HepG2 (cell line): ENCODE measurements at regions not wholly inside any gene's neighbourhood (a gene's known extent, or its start where the extent isn't known, plus 50 kb on each side); places are given as distances from the start of the nearest gene placed in this dataset.

Experiments used
- ATF7 ChIP-seq, 2 experiments: fragments of 450-650 bp in 1 of 2; sonication (generic) in 1 of 2; formaldehyde crosslinking in 1 of 2; IDR thresholded peaks; 2 replicates each; pipeline versions ENCODE4 v1.4.0 to v1.6.1; 2016 to 2020; ENCODE audit warnings: antibody characterized with exemption in 1 of 2, mild to moderate bottlenecking in 1 of 2, missing genetic modification reagents in 1 of 2
- CAMTA2 ChIP-seq: sonication (generic); formaldehyde crosslinking; IDR thresholded peaks from 2 replicates; pipeline ENCODE4 v1.4.0; 2020; ENCODE audit warnings: mild to moderate bottlenecking, missing genetic modification reagents, borderline replicate concordance
- CREB1 ChIP-seq, 2 experiments: fragments of 450-650 bp in 1 of 2; IDR thresholded peaks; 2 replicates each; pipeline ENCODE4 v1.6.1; 2016 to 2017; ENCODE audit warnings: control low read depth in 1 of 2, mild to moderate bottlenecking in 1 of 2, missing compliant biosample characterization in 1 of 2, missing genetic modification characterization in 1 of 2
- DR1 ChIP-seq: sonication (generic); formaldehyde crosslinking; IDR thresholded peaks from 2 replicates; pipeline ENCODE4 v1.8.0; 2021; ENCODE audit warnings: mild to moderate bottlenecking, missing genetic modification reagents, inconsistent platforms
- FOSL2 ChIP-seq: sonication (generic); formaldehyde crosslinking; IDR thresholded peaks from 2 replicates; pipeline ENCODE4 v1.4.0; 2020; ENCODE audit warnings: missing genetic modification reagents
- FOXK2 ChIP-seq: fragments of 450-650 bp; IDR thresholded peaks from 2 replicates; pipeline ENCODE4 v1.6.1; 2016
- HDAC2 ChIP-seq: sonication (generic); formaldehyde crosslinking; IDR thresholded peaks from 2 replicates; pipeline ENCODE4 v1.4.0; 2020; ENCODE audit warnings: missing genetic modification reagents
- JUNB ChIP-seq: sonication (generic); formaldehyde crosslinking; IDR thresholded peaks from 2 replicates; pipeline ENCODE4 v1.8.0; 2022; ENCODE audit warnings: missing genetic modification reagents, mild to moderate bottlenecking, borderline replicate concordance
- NFE2L2 ChIP-seq: fragments of 150-350 bp; IDR thresholded peaks from 2 replicates; pipeline ENCODE4 v1.6.1; 2014; ENCODE audit warnings: low read length
- NONO ChIP-seq, 2 experiments: fragments of 450-650 bp in 1 of 2; sonication (generic) in 1 of 2; formaldehyde crosslinking in 1 of 2; IDR thresholded peaks in 1 of 2; conservative IDR thresholded peaks in 1 of 2; 2 replicates each; pipeline versions ENCODE4 v1.6.1 to v1.8.0; 2017 to 2022; ENCODE audit warnings: mild to moderate bottlenecking in 1 of 2, missing genetic modification reagents in 1 of 2, moderate library complexity in 1 of 2
- NR2C2 ChIP-seq: sonication (generic); formaldehyde crosslinking; IDR thresholded peaks from 2 replicates; pipeline ENCODE4 v1.4.0; 2020; ENCODE audit warnings: missing genetic modification reagents, mild to moderate bottlenecking, moderate library complexity, borderline replicate concordance
- NR2F2 ChIP-seq: IDR thresholded peaks from 2 replicates; pipeline ENCODE4 v1.6.1; 2012; ENCODE audit warnings: low read depth, inconsistent platforms, borderline replicate concordance
- PRPF4 ChIP-seq: fragments of 200-400 bp; formaldehyde crosslinking; IDR thresholded peaks from 2 replicates; pipeline ENCODE4 v1.6.1; 2016; ENCODE audit warnings: low read length, low read depth; ENCODE audit not compliant: poor library complexity, severe bottlenecking
- RBFOX2 ChIP-seq: fragments of 200-400 bp; formaldehyde crosslinking; IDR thresholded peaks from 2 replicates; pipeline ENCODE4 v1.6.1; 2017; ENCODE audit warnings: low read depth, mild to moderate bottlenecking, low read length
- RORA ChIP-seq: sonication (generic); formaldehyde crosslinking; IDR thresholded peaks from 2 replicates; pipeline ENCODE4 v1.5.0; 2020; ENCODE audit warnings: mild to moderate bottlenecking, missing genetic modification reagents, moderate library complexity
- SMAD9 ChIP-seq: sonication (generic); formaldehyde crosslinking; IDR thresholded peaks from 2 replicates; pipeline ENCODE4 v1.5.1; 2020; ENCODE audit warnings: mild to moderate bottlenecking, missing genetic modification reagents
- STAT5B ChIP-seq: sonication (generic); formaldehyde crosslinking; IDR thresholded peaks from 2 replicates; pipeline ENCODE4 v1.4.0; 2020; ENCODE audit warnings: missing genetic modification reagents
- TBL1XR1 ChIP-seq: fragments of 150-350 bp; IDR thresholded peaks from 2 replicates; pipeline ENCODE4 v1.6.1; 2014; ENCODE audit warnings: borderline replicate concordance, low read length; ENCODE audit not compliant: partially characterized antibody
- ZBTB38 ChIP-seq: sonication (generic); formaldehyde crosslinking; IDR thresholded peaks from 2 replicates; pipeline ENCODE4 v1.5.1; 2020; ENCODE audit warnings: mild to moderate bottlenecking, missing genetic modification reagents
- ZEB1 ChIP-seq: IDR thresholded peaks from 2 replicates; pipeline ENCODE4 v1.6.1; 2012; ENCODE audit warnings: mild to moderate bottlenecking, low read depth, inconsistent platforms; ENCODE audit not compliant: insufficient replicate concordance
- ZNF12 ChIP-seq: sonication (generic); formaldehyde crosslinking; IDR thresholded peaks from 2 replicates; pipeline ENCODE4 v1.5.0; 2020; ENCODE audit warnings: missing genetic modification reagents
- TF ChIP-seq, protein P1 (sequence below): IDR thresholded peaks from 2 replicates; pipeline ENCODE4 v1.6.1; 2016; ENCODE audit warnings: missing genetic modification reagents, missing compliant biosample characterization
- TF ChIP-seq, protein P2 (sequence below): sonication (generic); formaldehyde crosslinking; IDR thresholded peaks from 2 replicates; pipeline ENCODE4 v1.4.0; 2020; ENCODE audit warnings: missing genetic modification reagents
- TF ChIP-seq, protein P3 (sequence below): sonication (generic); formaldehyde crosslinking; IDR thresholded peaks from 2 replicates; pipeline ENCODE4 v1.5.1; 2020; ENCODE audit warnings: missing genetic modification reagents, mild to moderate bottlenecking, borderline replicate concordance

DNA sequence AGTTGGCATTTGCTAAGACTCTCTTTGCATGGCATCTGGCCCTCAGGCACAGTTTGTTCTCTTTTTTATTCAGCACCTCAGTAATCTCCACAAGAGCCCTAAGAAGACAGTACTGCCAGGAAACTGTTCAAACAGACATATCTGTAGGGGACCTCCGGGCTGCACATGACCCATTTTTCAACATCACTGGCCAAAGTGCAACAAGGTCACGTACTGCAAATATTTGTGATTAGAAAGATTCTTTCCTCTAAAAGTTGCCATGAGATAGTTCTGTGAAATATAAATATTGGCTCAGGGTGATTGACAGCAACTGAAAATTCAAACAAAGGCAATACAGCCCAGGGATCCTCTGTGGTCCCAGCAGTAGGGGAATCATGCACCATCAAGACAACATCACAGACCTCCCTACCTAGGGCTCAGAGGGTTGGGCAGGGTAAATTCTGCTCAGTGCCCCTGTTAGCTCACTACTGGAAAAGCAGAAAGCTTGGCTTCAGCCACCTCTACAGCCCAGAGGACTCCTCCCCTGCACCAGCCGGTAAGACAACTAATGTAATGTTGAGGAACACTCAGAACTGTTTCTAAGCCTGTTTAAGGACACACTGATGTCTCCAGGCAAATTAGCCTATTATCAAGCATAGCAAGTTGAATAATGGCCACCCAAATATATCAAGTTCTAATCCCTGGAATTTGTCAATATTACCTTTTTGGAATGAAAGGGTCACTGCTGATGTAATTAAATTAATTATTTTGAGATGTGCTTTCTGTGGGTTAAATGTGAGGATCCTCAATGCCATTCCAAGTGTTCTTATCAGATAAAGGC, 117.4 kb upstream of the LPP start (continued):
- TF ChIP-seq JUNB (CRISPR knock-in tag) (peak; percentile 75; the same call in 1 of the 2 replicates), RBFOX2 (peak; percentile 62; the same call in 1 of the 2 replicates), PRPF4 (no peak), FOSL2 (CRISPR knock-in tag) (peak; percentile 94), DR1 (CRISPR knock-in tag) (0 out of 2 replicates have a peak, but pooled peaks have one; percentile 24), STAT5B (CRISPR knock-in tag) (peak; percentile 57; the same call in 1 of the 2 replicates), TBL1XR1 (peak; percentile 99), ZEB1 (peak; percentile 45), ZBTB38 (CRISPR knock-in tag) (0 out of 2 replicates have a peak, but pooled peaks have one; percentile 64), ATF7 (IDR thresholded peaks at IDR 0.05) (0 out of 2 replicates have a peak, but pooled peaks have one; percentile 36), ATF7 (CRISPR knock-in tag; IDR thresholded peaks at IDR 0.05) (no peak), RORA (CRISPR knock-in tag) (peak; percentile 99), ZNF12 (CRISPR knock-in tag) (0 out of 2 replicates have a peak, but pooled peaks have one; percentile 33), NONO (IDR thresholded peaks at IDR 0.05) (no peak), NONO (CRISPR knock-in tag; conservative IDR thresholded peaks at IDR 0.05) (peak; percentile 73; the same call in 1 of the 2 replicates), SMAD9 (no peak), NR2F2 (peak; percentile 100), NR2C2 (peak; percentile 81; the same call in 1 of the 2 replicates), CAMTA2 (CRISPR knock-in tag) (no peak), FOXK2 (peak; percentile 92), CREB1 (IDR thresholded peaks at IDR 0.05) (0 out of 2 replicates have a peak, but pooled peaks have one; percentile 17), CREB1 (CRISPR knock-in tag; IDR thresholded peaks at IDR 0.05) (peak; percentile 85), NFE2L2 (no peak), HDAC2 (peak; percentile 98)
- TF ChIP-seq, protein P1, sequence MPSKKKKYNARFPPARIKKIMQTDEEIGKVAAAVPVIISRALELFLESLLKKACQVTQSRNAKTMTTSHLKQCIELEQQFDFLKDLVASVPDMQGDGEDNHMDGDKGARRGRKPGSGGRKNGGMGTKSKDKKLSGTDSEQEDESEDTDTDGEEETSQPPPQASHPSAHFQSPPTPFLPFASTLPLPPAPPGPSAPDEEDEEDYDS (CRISPR knock-in tag), result peak; percentile 56; the same call in 1 of the 2 replicates
- TF ChIP-seq, protein P2, sequence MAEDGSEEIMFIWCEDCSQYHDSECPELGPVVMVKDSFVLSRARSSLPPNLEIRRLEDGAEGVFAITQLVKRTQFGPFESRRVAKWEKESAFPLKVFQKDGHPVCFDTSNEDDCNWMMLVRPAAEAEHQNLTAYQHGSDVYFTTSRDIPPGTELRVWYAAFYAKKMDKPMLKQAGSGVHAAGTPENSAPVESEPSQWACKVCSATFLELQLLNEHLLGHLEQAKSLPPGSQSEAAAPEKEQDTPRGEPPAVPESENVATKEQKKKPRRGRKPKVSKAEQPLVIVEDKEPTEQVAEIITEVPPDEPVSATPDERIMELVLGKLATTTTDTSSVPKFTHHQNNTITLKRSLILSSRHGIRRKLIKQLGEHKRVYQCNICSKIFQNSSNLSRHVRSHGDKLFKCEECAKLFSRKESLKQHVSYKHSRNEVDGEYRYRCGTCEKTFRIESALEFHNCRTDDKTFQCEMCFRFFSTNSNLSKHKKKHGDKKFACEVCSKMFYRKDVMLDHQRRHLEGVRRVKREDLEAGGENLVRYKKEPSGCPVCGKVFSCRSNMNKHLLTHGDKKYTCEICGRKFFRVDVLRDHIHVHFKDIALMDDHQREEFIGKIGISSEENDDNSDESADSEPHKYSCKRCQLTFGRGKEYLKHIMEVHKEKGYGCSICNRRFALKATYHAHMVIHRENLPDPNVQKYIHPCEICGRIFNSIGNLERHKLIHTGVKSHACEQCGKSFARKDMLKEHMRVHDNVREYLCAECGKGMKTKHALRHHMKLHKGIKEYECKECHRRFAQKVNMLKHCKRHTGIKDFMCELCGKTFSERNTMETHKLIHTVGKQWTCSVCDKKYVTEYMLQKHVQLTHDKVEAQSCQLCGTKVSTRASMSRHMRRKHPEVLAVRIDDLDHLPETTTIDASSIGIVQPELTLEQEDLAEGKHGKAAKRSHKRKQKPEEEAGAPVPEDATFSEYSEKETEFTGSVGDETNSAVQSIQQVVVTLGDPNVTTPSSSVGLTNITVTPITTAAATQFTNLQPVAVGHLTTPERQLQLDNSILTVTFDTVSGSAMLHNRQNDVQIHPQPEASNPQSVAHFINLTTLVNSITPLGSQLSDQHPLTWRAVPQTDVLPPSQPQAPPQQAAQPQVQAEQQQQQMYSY (CRISPR knock-in tag), result no peak
- TF ChIP-seq, protein P3, sequence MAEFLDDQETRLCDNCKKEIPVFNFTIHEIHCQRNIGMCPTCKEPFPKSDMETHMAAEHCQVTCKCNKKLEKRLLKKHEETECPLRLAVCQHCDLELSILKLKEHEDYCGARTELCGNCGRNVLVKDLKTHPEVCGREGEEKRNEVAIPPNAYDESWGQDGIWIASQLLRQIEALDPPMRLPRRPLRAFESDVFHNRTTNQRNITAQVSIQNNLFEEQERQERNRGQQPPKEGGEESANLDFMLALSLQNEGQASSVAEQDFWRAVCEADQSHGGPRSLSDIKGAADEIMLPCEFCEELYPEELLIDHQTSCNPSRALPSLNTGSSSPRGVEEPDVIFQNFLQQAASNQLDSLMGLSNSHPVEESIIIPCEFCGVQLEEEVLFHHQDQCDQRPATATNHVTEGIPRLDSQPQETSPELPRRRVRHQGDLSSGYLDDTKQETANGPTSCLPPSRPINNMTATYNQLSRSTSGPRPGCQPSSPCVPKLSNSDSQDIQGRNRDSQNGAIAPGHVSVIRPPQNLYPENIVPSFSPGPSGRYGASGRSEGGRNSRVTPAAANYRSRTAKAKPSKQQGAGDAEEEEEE, result 0 out of 2 replicates have a peak, but pooled peaks have one; percentile 60
